A549 (cell line): ENCODE measurements at regions not wholly inside any gene's neighbourhood (a gene's known extent, or its start where the extent isn't known, plus 50 kb on each side); places are given as distances from the start of the nearest gene placed in this dataset.

Experiments
- ATAC-seq, 2 experiments: fragments of 200-7000 bp in 1 of 2; fragments of >200 bp in 1 of 2; cut with Nextera tagmentation in 1 of 2; cut with Tn5 transposase in 1 of 2; 3 replicates each; pipeline versions ENCODE4 v1.8.0 to v1.9.1; 2018 to 2020; ENCODE audit warnings: mild to moderate bottlenecking in 1 of 2, moderate library complexity in 1 of 2
- CTCF ChIA-PET: fragments of 300-600 bp; sonication (Branson Sonifier 250); formaldehyde crosslinking; extraction: SDS; loops from one replicate; lab custom pipeline; 2021; ENCODE audit warnings: antibody characterized with exemption, inconsistent platforms; lab: Yijun Ruan, JAX
- POLR2A ChIA-PET: fragments of 350-600 bp; formaldehyde crosslinking; extraction: SDS; loops from one replicate; lab custom pipeline; 2021; ENCODE audit warnings: antibody characterized with exemption, inconsistent platforms; lab: Yijun Ruan, JAX
- DNase-seq, 2 experiments: peaks; one replicate each; pipeline versions ENCODE4 v3.0.0 to v3.0.0-alpha.2; 2011 to 2016; ENCODE audit warnings: low read depth in 1 of 2, low spot score in 1 of 2
- FAIRE-seq: peaks from 2 replicates; lab custom pipeline; 2011; peaks lifted over from hg19 to GRCh38; lab: Jason Lieb, UNC
- H3K27ac ChIP-seq, 2 experiments: fragments of >200 bp; sonication (Bioruptor Twin); formaldehyde crosslinking; 3 replicates each; pipeline ENCODE4 v1.5.1; 2016 to 2017
- H3K4me1 ChIP-seq: fragments of >200 bp; sonication (Bioruptor Twin); formaldehyde crosslinking; 3 replicates; pipeline ENCODE4 v1.6.1; 2016
- H3K4me2 ChIP-seq: fragments of >200 bp; sonication (Bioruptor Twin); formaldehyde crosslinking; 3 replicates; pipeline ENCODE4 v1.6.1; 2016
- H3K4me3 ChIP-seq: fragments of >200 bp; sonication (Bioruptor Twin); formaldehyde crosslinking; 3 replicates; pipeline ENCODE4 v1.5.1; 2016
- H3K9me3 ChIP-seq: fragments of >200 bp; sonication (Bioruptor Twin); formaldehyde crosslinking; 3 replicates; pipeline ENCODE4 v1.6.1; 2016
- CEBPB ChIP-seq, 2 experiments: fragments of >200 bp in 1 of 2; sonication (Bioruptor Twin) in 1 of 2; formaldehyde crosslinking in 1 of 2; IDR thresholded peaks; 2 replicates each; pipeline ENCODE4 v1.6.1; 2012 to 2016
- CHD2 ChIP-seq: fragments of 150-350 bp; IDR thresholded peaks from 2 replicates; pipeline ENCODE4 v1.6.1; 2014; ENCODE audit warnings: low read length; ENCODE audit not compliant: partially characterized antibody
- HDAC2 ChIP-seq: fragments of 200-600 bp; sonication (generic); IDR thresholded peaks from 2 replicates; pipeline ENCODE4 v1.6.1; 2016
- HEYL ChIP-seq: fragments of 250-450 bp; sonication (Bioruptor Pico); IDR thresholded peaks from 2 replicates; pipeline ENCODE4 v1.8.0; 2021; ENCODE audit warnings: mild to moderate bottlenecking, moderate library complexity
- HOXB13 ChIP-seq: fragments of 250-450 bp; sonication (Bioruptor Pico); IDR thresholded peaks from 2 replicates; pipeline ENCODE4 v1.5.0; 2020; ENCODE audit warnings: low read depth, mild to moderate bottlenecking, moderate library complexity
- HOXB5 ChIP-seq: fragments of 250-450 bp; sonication (Bioruptor Pico); IDR thresholded peaks from 2 replicates; pipeline ENCODE4 v1.5.0; 2020; ENCODE audit warnings: mild to moderate bottlenecking, moderate library complexity
- JUN ChIP-seq, 2 experiments: fragments of >200 bp; sonication (Bioruptor Twin); formaldehyde crosslinking; IDR thresholded peaks; 2 replicates in 1 of 2; 3 replicates in 1 of 2; pipeline ENCODE4 v1.6.1; 2016 to 2017
- JUNB ChIP-seq: fragments of >200 bp; sonication (Bioruptor Twin); formaldehyde crosslinking; IDR thresholded peaks from 2 replicates; pipeline ENCODE4 v1.6.1; 2016
- KDM1A ChIP-seq: fragments of 200-600 bp; sonication (generic); IDR thresholded peaks from 2 replicates; pipeline ENCODE4 v1.6.1; 2016; ENCODE audit warnings: low read depth, mild to moderate bottlenecking
- KDM5A ChIP-seq: fragments of 200-600 bp; sonication (generic); IDR thresholded peaks from 2 replicates; pipeline ENCODE4 v1.6.1; 2016; ENCODE audit warnings: antibody characterized with exemption, mild to moderate bottlenecking
- MAFK ChIP-seq: fragments of 450-650 bp; IDR thresholded peaks from 2 replicates; pipeline ENCODE4 v1.6.1; 2014; ENCODE audit not compliant: partially characterized antibody
- MAX ChIP-seq: IDR thresholded peaks from 2 replicates; pipeline ENCODE4 v1.6.1; 2012
- NFE2L2 ChIP-seq: fragments of 150-350 bp; conservative IDR thresholded peaks from 2 replicates; pipeline ENCODE4 v1.6.1; 2014; ENCODE audit warnings: low read length
- NPAS2 ChIP-seq: fragments of 250-450 bp; sonication (Bioruptor Pico); IDR thresholded peaks from 2 replicates; pipeline ENCODE4 v1.8.0; 2022; ENCODE audit warnings: mild to moderate bottlenecking, moderate library complexity, borderline replicate concordance
- POLR2A ChIP-seq: IDR thresholded peaks from 2 replicates; pipeline ENCODE4 v1.6.1; 2012; ENCODE audit warnings: mild to moderate bottlenecking, low read length
- RCOR1 ChIP-seq: fragments of 150-350 bp; IDR thresholded peaks from 2 replicates; pipeline ENCODE4 v1.6.1; 2014; ENCODE audit warnings: antibody characterized with exemption, low read length, low read depth
- SREBF2 ChIP-seq: fragments of 450-650 bp; IDR thresholded peaks from 2 replicates; pipeline ENCODE4 v1.6.1; 2014; ENCODE audit warnings: mild to moderate bottlenecking, moderate library complexity
- TFCP2L1 ChIP-seq: fragments of 250-450 bp; sonication (Bioruptor Pico); IDR thresholded peaks from 2 replicates; pipeline ENCODE4 v1.5.0; 2021; ENCODE audit warnings: mild to moderate bottlenecking
- TP53 ChIP-seq: fragments of 250-450 bp; sonication (Bioruptor Pico); IDR thresholded peaks from 2 replicates; pipeline ENCODE4 v1.5.0; 2021; ENCODE audit warnings: mild to moderate bottlenecking, moderate library complexity
- WGBS: methylation state at CpG from one replicate; pipeline ENCODE4 v1.1.6; 2017; ENCODE audit errors: missing lambda C conversion rate; 5-methylcytosine and 5-hydroxymethylcytosine counted together
- TF ChIP-seq, protein P1 (sequence below): fragments of >200 bp; sonication (Bioruptor Twin); formaldehyde crosslinking; IDR thresholded peaks from 3 replicates; pipeline ENCODE4 v1.5.1; 2016
- TF ChIP-seq, protein P2 (sequence below): fragments of 200-600 bp; sonication (generic); IDR thresholded peaks from 2 replicates; pipeline ENCODE4 v1.6.1; 2016; ENCODE audit warnings: antibody characterized with exemption, mild to moderate bottlenecking, moderate library complexity
- TF ChIP-seq, protein P3 (sequence below): IDR thresholded peaks from 2 replicates; pipeline ENCODE4 v1.6.1; 2012; ENCODE audit warnings: low read depth, borderline replicate concordance
- TF ChIP-seq, protein P4 (sequence below): fragments of 250-450 bp; sonication (Bioruptor Pico); IDR thresholded peaks from 2 replicates; pipeline ENCODE4 v1.5.0; 2020; ENCODE audit warnings: low read depth, mild to moderate bottlenecking, moderate library complexity

- 30% methylated on average over 2 of the region's 2 CpGs for WGBS
- no peak for ATAC-seq
- no peak overlapping the region for H3K4me2 ChIP-seq
- H3K9me3 ChIP-seq, result no peaks in the 10 kb centered on the region
- H3K27ac ChIP-seq, result no peak overlapping the region
- no peaks in the 10 kb centered on the region for H3K4me1 ChIP-seq
- CTCF ChIA-PET, result no interaction called here
- no peak for DNase-seq
- TF ChIP-seq KDM1A (no peak), TFCP2L1 (no peak), TP53 (CRISPR knock-in tag) (no peak), CEBPB (IDR thresholded peaks at IDR 0.05) (no peak), KDM5A (no peak), MAX (no peak), JUNB (no peak), RCOR1 (no peak), NPAS2 (no peak), HOXB5 (no peak), HOXB13 (CRISPR knock-in tag) (no peak), HDAC2 (no peak), POLR2A (no peak), NFE2L2 (no peak), MAFK (no peak), JUN (IDR thresholded peaks at IDR 0.05) (no peak), CHD2 (no peak), SREBF2 (no peak)
- TF ChIP-seq, protein P1, sequence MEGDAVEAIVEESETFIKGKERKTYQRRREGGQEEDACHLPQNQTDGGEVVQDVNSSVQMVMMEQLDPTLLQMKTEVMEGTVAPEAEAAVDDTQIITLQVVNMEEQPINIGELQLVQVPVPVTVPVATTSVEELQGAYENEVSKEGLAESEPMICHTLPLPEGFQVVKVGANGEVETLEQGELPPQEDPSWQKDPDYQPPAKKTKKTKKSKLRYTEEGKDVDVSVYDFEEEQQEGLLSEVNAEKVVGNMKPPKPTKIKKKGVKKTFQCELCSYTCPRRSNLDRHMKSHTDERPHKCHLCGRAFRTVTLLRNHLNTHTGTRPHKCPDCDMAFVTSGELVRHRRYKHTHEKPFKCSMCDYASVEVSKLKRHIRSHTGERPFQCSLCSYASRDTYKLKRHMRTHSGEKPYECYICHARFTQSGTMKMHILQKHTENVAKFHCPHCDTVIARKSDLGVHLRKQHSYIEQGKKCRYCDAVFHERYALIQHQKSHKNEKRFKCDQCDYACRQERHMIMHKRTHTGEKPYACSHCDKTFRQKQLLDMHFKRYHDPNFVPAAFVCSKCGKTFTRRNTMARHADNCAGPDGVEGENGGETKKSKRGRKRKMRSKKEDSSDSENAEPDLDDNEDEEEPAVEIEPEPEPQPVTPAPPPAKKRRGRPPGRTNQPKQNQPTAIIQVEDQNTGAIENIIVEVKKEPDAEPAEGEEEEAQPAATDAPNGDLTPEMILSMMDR, result no peak
- TF ChIP-seq, protein P2, sequence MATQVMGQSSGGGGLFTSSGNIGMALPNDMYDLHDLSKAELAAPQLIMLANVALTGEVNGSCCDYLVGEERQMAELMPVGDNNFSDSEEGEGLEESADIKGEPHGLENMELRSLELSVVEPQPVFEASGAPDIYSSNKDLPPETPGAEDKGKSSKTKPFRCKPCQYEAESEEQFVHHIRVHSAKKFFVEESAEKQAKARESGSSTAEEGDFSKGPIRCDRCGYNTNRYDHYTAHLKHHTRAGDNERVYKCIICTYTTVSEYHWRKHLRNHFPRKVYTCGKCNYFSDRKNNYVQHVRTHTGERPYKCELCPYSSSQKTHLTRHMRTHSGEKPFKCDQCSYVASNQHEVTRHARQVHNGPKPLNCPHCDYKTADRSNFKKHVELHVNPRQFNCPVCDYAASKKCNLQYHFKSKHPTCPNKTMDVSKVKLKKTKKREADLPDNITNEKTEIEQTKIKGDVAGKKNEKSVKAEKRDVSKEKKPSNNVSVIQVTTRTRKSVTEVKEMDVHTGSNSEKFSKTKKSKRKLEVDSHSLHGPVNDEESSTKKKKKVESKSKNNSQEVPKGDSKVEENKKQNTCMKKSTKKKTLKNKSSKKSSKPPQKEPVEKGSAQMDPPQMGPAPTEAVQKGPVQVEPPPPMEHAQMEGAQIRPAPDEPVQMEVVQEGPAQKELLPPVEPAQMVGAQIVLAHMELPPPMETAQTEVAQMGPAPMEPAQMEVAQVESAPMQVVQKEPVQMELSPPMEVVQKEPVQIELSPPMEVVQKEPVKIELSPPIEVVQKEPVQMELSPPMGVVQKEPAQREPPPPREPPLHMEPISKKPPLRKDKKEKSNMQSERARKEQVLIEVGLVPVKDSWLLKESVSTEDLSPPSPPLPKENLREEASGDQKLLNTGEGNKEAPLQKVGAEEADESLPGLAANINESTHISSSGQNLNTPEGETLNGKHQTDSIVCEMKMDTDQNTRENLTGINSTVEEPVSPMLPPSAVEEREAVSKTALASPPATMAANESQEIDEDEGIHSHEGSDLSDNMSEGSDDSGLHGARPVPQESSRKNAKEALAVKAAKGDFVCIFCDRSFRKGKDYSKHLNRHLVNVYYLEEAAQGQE, result no peak
- TF ChIP-seq, all 56 proteins: peak for 0
- no peak for FAIRE-seq
- H3K4me3 ChIP-seq, result no peak overlapping the region
- POLR2A ChIA-PET, result no interaction called here
These were observed 180.9 kb downstream of the IPMK start for GRCh38 chr10:58086763-58087150.

DNA sequence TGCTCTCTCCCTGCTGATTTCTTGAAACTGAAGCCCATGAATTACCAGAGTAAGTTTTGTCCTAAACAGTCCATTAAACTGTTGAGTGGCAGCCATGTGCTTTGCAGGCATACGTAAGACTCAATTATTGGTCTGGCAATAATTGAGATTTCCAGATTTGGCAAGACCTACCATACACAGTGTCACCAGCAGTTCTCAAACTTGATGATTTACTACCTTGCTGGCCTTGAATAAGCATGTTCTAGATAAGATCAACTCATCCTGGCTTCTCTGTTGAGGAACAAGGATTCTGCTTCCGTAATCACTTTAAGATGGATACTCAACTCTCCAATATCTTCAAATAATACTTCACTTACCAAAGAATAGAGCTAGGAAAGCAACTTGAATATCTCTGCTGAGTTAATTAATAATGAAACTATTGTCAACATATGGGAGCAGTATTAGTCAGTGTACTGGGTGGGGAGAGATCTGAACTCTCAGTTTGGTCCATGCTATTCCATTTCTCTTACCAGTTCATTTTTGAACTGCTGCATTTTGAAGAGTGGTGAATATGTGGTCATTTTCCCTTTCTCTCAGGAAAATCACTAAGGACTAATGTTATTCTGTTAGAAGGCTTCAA, 181.4 kb downstream of the IPMK start:
- no peak for DNase-seq
- no peak overlapping the region for H3K4me2 ChIP-seq
- ATAC-seq, result no peak
- no peak overlapping the region for H3K4me3 ChIP-seq
- TF ChIP-seq, protein P3, sequence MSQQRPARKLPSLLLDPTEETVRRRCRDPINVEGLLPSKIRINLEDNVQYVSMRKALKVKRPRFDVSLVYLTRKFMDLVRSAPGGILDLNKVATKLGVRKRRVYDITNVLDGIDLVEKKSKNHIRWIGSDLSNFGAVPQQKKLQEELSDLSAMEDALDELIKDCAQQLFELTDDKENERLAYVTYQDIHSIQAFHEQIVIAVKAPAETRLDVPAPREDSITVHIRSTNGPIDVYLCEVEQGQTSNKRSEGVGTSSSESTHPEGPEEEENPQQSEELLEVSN, result no peak
- TF ChIP-seq HEYL (CRISPR knock-in tag), result no peak
- TF ChIP-seq SREBF2, result no peak
- TF ChIP-seq, protein P4, sequence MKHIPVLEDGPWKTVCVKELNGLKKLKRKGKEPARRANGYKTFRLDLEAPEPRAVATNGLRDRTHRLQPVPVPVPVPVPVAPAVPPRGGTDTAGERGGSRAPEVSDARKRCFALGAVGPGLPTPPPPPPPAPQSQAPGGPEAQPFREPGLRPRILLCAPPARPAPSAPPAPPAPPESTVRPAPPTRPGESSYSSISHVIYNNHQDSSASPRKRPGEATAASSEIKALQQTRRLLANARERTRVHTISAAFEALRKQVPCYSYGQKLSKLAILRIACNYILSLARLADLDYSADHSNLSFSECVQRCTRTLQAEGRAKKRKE (CRISPR knock-in tag), result no peak
- no peak for TF ChIP-seq CHD2
- ChIA-PET POLR2A (no interaction called here), CTCF (no interaction called here)
- H3K4me1 ChIP-seq, result no peaks in the 10 kb centered on the region
- no peaks in the 10 kb centered on the region for H3K9me3 ChIP-seq
- H3K27ac ChIP-seq, result no peak overlapping the region
- FAIRE-seq, result no peak
- 66% methylated on average over 2 of the region's 2 CpGs for WGBS
